ENCODE measurements at regions not wholly inside any gene's neighbourhood (a gene's known extent, or its start where the extent isn't known, plus 50 kb on each side); places are given as distances from the start of the nearest gene placed in this dataset.
"Not testable (repeated sequence)": the region's sequence is repeated elsewhere in the genome, so short reads cannot be mapped to it uniquely, and the experiment has no call there.

GRCh38 chrX:13220916-13221315, 98.9 kb downstream of the ATXN3L start:
- DNase-seq = no peak

- DNase-seq = no peak
These were observed 99.7 kb downstream of the ATXN3L start for GRCh38 chrX:13219991-13220764.

GRCh38 chrX:13218758-13219157, 101.1 kb downstream of the ATXN3L start:
- DNase-seq = no peak

GRCh38 chrX:13216139-13216538, 103.7 kb downstream of the ATXN3L start:
- DNase-seq = no peak

DNA sequence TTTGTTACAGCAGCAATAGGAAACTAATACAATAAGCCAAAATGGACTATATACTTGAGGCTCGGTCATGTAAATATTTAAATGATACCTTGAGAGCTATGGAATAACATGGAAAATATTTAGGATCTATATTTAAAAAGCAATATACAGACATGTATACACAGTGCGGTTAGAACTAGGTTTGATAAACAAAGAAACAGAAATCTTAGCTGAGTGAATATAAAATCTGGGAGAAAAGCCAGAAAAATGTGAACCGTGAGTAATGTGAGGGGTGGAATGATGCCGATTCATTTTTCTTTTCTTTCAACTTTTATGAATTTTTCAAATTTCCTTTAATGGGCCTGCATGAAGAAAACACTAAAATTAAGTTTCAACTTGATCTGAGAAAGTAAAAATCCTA, 104.1 kb downstream of the ATXN3L start:
- no peak for DNase-seq

DNA sequence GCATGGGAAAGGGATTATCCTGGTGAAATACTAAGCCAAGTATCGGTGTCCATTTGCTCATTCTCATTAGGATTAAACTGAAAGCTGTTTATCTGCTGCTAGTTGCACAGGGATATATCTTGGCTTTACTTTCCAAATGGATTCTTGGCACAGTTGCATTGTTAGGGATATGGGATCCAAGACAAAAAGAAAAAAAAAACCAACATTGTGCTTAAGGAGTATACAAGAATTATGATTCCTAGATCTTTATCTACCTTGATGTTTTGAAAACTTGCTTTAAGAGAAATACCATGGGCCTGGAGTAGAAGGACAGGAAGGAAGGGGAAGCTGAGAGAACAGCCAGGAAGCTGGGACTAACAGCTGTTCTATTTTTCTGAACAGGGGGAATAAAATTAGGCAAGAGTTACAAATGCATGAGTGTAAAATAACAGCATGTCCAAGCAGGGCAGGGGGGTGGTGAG, 107.6 kb downstream of the ATXN3L start:
- no peak for DNase-seq

DNA sequence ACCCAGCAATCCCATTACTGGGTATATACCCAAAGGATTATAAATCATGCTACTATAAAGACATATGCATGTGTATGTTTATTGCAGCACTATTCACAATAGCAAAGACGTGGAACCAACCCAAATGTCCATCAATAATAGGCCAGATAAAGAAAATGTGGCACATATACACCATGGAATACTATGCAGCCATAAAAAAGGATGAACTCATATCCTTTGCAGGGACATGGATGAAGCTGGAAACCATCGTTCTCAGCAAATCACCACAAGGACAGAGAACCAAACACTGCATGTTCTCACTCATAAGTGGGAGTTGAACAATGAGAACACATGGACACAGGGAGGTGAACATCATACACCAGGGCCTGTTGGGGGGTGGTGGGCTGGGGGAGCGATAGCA, 109.7 kb downstream of the ATXN3L start:
- DNase-seq = not testable (repeated sequence)

- DNase-seq = not testable (repeated sequence)
These were observed 110.1 kb downstream of the ATXN3L start for GRCh38 chrX:13209704-13210103.

GRCh38 chrX:13208281-13208935, 111.4 kb downstream of the ATXN3L start:
- DNase-seq = no peak

DNA sequence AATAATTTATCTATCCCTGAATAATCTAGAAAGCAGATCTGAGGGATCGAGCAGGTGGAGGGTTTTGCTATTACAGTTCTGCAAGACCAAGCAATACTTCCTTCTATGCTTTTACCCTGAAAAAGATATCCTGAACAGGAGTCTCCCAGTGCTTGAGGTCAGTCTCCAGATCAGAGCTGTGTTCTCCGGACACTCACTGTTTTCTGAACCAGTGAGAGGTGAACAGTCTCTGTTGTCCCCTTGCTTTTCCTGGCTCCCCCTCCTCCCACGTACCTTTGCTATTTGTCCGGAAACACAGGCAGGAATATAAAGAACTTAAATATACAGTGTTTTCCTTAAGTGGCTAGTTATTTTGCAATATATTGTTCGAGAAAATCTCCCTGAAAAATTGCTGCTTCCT, 116.6 kb downstream of the ATXN3L start:
- DNase-seq = no peak

- DNase-seq = no peak
These were observed 118.1 kb downstream of the ATXN3L start for GRCh38 chrX:13201605-13202219.

- DNase-seq = no peak
These were observed 119.5 kb downstream of the ATXN3L start for GRCh38 chrX:13200398-13200797.

DNA sequence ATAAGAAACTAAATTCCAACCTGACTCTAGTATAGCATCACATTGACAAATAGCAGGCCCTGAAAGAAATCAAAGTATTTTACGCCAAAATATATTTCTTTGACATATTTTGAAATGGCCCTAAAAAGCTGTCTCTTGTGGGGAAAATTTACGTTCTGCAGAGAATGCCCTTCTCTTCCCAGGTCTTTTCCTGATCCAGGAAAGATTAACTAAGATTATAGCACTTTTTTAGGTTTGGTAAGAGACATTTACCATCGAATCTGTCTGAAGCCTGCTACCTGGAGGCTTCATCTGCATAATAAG, 121.1 kb downstream of the ATXN3L start:
- no peak for DNase-seq

DNA sequence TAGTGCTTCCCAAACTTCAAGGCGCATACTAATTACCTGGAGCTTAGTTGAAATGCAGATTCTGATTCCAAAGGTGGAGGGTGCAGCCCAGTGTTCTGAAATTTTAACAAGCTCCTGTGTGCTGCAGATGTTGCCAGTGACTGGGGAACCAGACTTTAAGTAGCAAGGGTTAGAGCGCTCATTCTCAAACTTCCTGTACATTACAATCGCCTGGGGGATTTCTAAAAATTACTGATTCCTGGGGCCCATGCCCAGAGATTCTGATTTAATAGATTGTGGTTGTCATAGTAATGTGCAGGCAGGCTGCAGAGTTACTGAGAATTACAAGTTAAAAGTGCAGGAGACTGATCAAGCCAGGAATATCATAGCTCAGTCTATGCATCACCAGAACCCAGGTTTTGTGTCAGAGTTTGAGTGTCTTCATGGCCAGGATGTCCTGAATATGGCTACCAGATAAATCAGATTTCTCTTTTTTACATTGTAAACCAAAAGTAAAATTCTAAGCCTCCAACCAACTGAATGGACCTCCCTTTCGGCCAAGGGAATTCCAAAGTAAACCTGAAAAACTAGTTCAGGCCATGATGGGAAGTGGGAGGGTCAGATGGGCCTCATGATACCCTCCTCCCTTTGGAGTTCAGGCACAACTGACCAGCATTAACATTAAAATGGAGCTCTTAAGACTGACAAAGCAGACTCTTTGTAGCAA, 121.6 kb downstream of the ATXN3L start:
- DNase-seq = no peak

DNA sequence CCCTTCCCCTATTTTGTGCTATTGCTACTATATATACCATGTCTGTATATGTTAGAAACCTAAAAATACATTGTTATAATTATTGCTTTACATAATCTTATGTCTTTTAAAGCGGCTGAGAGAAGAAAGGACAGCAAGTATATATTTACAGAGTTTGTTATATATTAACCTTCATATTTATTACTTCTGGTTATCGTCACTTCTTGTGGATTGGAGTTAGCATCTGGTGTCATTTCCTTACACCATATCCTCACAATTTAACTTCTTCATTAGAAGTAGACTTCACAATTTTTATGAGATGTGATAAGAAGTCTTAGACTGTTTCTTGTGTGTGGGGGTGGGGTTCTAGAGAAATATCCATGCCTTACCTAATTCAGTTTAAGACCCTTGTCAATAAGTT, 123.1 kb downstream of the ATXN3L start:
- no peak for DNase-seq

GRCh38 chrX:13195340-13195739, 124.5 kb downstream of the ATXN3L start:
- no peak for DNase-seq

DNA sequence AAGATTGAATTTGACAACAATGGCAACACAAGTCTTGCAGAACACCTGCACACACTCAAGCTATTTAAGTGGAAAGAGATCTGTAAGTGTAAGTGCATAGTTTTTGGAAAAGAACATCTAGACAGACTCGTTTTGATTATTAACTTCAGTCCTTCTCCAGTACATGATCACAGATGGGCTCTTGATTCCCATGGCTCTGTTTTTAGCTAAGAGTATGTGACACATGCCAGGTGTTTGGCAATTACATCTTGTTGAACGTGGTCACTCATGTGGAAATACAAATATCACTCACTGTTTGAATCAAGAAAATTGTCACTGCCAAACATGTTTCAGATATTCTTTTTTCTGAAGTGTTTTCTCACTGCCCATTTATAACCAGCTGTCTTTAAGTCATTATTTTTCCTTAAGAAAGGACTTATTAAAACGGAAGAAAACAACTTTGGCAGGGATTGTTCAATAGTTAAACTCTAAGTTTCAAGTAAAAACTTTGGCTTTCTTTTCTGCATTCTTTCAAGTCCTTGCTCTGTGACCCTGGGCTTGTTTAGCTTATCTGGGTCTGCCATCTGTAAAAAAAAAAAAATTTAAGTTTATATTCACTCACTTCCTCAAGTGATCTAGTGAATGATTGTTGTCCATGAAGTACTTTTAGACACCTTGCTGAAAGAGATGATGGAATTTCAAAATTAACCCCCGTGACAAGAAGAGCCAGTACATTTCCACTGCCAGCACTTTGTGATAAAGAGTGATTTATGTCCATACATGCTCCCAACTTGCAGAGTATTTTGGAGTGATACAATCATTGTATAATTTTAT, 125.4 kb downstream of the ATXN3L start:
- no peak for DNase-seq

DNA sequence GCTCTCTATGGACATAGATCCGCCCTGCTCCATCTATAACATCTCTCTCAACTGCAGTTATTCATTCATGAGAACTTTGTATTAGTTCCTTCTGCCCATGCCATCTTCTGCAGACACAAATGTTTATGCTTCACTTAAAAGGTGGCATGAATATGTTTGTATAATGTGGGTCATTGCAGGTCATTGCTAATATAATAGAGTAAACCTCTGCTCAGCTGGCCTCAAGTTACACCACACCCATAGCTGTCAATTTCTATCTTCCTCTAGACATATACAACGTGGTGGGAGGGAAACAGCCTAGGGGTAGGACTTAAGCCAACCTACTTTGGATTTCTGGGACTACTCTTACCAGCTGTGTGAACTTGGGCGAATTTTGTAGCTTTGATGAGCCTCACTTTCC, 129.8 kb downstream of the ATXN3L start:
- no peak for DNase-seq

- no peak for DNase-seq
These were observed 130.5 kb downstream of the ATXN3L start for GRCh38 chrX:13189380-13189779.

DNA sequence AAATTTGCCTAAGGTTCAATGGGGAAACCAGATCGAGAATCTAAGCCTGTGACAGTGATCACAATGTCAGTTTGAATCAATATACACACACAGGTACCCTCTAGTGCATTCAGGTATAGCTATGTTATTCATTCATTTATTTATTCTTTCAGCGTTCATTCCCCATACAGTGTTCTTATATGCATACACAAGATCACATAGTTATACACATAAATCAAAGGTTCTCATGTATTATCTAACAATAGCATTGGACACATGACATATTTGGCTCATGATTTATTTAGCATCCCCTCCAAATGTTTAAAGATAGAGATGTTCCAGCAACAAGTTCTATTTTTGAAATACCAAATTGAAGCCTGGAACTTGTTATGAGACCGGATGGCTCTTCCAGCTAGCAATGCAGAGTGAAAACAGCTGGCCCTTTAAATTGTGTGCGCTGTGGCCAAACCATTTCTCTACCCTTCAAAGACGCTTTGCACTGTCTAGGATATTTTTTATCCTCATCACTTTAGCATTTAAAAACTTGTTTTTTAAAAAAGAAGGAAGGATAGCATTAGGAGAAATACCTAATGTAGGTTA, 131.0 kb downstream of the ATXN3L start:
- DNase-seq = no peak

DNA sequence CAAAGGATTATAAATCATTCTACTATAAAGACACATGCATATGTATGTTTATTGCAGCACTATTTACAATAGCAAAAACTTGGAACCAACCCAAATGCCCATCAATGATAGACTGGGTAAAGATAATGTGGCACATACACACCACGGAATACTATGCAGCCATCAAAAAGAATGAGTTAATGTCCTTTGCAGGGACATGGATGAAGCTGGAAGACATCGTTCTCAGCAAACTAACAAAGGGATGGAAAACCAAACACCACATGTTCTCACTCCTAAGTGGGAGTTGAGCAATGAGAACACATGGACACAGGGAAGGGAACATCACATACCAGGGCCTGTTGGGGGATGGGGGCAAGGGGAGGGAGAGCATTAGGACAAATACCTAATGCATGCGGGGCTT, 133.2 kb downstream of the ATXN3L start:
- DNase-seq = not testable (repeated sequence)

DNA sequence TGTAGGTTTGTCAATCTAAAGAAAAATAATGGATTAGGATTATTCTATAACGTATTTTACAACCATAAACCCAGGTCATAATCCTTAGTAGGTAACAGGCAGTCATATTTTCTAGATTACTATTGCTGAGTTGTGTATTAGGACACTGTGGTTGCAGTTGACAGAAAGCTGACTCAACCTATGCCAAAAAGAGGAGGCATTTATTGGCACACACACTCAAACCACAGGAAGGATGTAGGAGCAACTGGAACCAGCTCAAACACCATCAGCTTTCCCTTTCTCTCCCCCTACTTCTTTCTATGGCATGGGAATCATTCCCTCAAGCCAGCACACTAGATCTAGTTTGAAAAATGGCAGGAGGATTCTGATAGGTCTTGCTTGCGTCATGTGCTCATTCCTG, 136.4 kb upstream of the FAM9C start:
- DNase-seq = peak; percentile 20 to 42
